Loucy (cell line): ENCODE measurements at regions not wholly inside any gene's neighbourhood (a gene's known extent, or its start where the extent isn't known, plus 50 kb on each side); places are given as distances from the start of the nearest gene placed in this dataset.

Experiments used
- H2AFZ ChIP-seq: fragments of 200-600 bp; sonication (generic); 2 replicates; pipeline ENCODE4 v1.6.0; 2016; ENCODE audit warnings: antibody characterized with exemption, mild to moderate bottlenecking, low read length, moderate library complexity
- H3F3A ChIP-seq: fragments of 200-600 bp; 2 replicates; pipeline ENCODE4 v1.6.0; 2016; ENCODE audit warnings: antibody characterized with exemption, low read depth, mild to moderate bottlenecking
- H3K27me3 ChIP-seq: fragments of 200-600 bp; sonication (generic); 2 replicates; pipeline ENCODE4 v1.6.1; 2014; ENCODE audit warnings: low read length, mild to moderate bottlenecking; ENCODE audit not compliant: insufficient read depth, poor library complexity, severe bottlenecking
- H3K36me3 ChIP-seq: fragments of 200-600 bp; sonication (generic); 2 replicates; pipeline ENCODE4 v1.6.1; 2016; ENCODE audit warnings: low read length; ENCODE audit not compliant: insufficient read depth
- H3K4me1 ChIP-seq: fragments of 200-600 bp; sonication (generic); 2 replicates; pipeline ENCODE4 v1.5.1; 2014; ENCODE audit warnings: low read length, mild to moderate bottlenecking; ENCODE audit not compliant: insufficient read depth, poor library complexity, severe bottlenecking
- H3K4me2 ChIP-seq: fragments of 200-600 bp; sonication (generic); 2 replicates; pipeline ENCODE4 v1.6.0; 2014; ENCODE audit warnings: antibody characterized with exemption, low read length, low read depth, mild to moderate bottlenecking; ENCODE audit not compliant: poor library complexity, severe bottlenecking
- H3K4me3 ChIP-seq: fragments of 200-600 bp; sonication (generic); 2 replicates; pipeline ENCODE4 v1.5.1; 2014; ENCODE audit warnings: low read length, mild to moderate bottlenecking, mixed read lengths; ENCODE audit not compliant: poor library complexity, severe bottlenecking
- H3K79me2 ChIP-seq: fragments of 200-600 bp; sonication (generic); 2 replicates; pipeline ENCODE4 v1.6.1; 2014; ENCODE audit warnings: low read length; ENCODE audit not compliant: insufficient read depth
- H3K9ac ChIP-seq: fragments of 200-600 bp; sonication (generic); 2 replicates; pipeline ENCODE4 v1.6.0; 2014; ENCODE audit warnings: mild to moderate bottlenecking, low read depth, low read length, moderate library complexity; ENCODE audit not compliant: poor library complexity, severe bottlenecking
- H3K9me2 ChIP-seq: fragments of 200-600 bp; sonication (generic); replicated peaks from 2 replicates; pipeline ENCODE4 v1.6.1; 2016; ENCODE audit warnings: low read depth, low read length, mixed read lengths
- H3K9me3 ChIP-seq: fragments of 200-600 bp; sonication (generic); 2 replicates; pipeline ENCODE4 v1.6.1; 2014; ENCODE audit warnings: mild to moderate bottlenecking, antibody characterized with exemption, low read length, low read depth; ENCODE audit not compliant: insufficient read depth
- H4K20me1 ChIP-seq: fragments of 200-600 bp; sonication (generic); 2 replicates; pipeline ENCODE4 v1.6.0; 2014; ENCODE audit warnings: antibody characterized with exemption, low read length, mild to moderate bottlenecking; ENCODE audit not compliant: insufficient read depth, poor library complexity, severe bottlenecking
- EZH2phosphoT487 ChIP-seq: fragments of 200-600 bp; IDR thresholded peaks from 2 replicates; pipeline ENCODE4 v1.6.1; 2018; ENCODE audit warnings: antibody characterized with exemption, mild to moderate bottlenecking, moderate library complexity, borderline replicate concordance
- TF ChIP-seq, protein P1 (sequence below): fragments of 200-600 bp; sonication (generic); conservative IDR thresholded peaks from 2 replicates; pipeline ENCODE4 v1.5.1; 2014; ENCODE audit warnings: mild to moderate bottlenecking, antibody characterized with exemption, low read length

- no peaks in the 10 kb centered on the region for H4K20me1 ChIP-seq
- H3F3A ChIP-seq, result no peaks in the 10 kb centered on the region
- TF ChIP-seq, protein P1, sequence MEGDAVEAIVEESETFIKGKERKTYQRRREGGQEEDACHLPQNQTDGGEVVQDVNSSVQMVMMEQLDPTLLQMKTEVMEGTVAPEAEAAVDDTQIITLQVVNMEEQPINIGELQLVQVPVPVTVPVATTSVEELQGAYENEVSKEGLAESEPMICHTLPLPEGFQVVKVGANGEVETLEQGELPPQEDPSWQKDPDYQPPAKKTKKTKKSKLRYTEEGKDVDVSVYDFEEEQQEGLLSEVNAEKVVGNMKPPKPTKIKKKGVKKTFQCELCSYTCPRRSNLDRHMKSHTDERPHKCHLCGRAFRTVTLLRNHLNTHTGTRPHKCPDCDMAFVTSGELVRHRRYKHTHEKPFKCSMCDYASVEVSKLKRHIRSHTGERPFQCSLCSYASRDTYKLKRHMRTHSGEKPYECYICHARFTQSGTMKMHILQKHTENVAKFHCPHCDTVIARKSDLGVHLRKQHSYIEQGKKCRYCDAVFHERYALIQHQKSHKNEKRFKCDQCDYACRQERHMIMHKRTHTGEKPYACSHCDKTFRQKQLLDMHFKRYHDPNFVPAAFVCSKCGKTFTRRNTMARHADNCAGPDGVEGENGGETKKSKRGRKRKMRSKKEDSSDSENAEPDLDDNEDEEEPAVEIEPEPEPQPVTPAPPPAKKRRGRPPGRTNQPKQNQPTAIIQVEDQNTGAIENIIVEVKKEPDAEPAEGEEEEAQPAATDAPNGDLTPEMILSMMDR, result no peak
- TF ChIP-seq EZH2phosphoT487, result no peak
- no peak overlapping the region for H2AFZ ChIP-seq
- H3K4me1 ChIP-seq, result no peaks in the 10 kb centered on the region
- no peaks in the 10 kb centered on the region for H3K79me2 ChIP-seq
- H3K27me3 ChIP-seq, result no peaks in the 10 kb centered on the region
- H3K36me3 ChIP-seq, result no peaks in the 10 kb centered on the region
- H3K4me2 ChIP-seq, result no peak overlapping the region
- no peaks in the 10 kb centered on the region for H3K9me2 ChIP-seq
- no peak overlapping the region for H3K4me3 ChIP-seq
- no peak overlapping the region for H3K9ac ChIP-seq
- H3K9me3 ChIP-seq, result no peaks in the 10 kb centered on the region
Measured at GRCh38 chr6:139863964-139864363, 489.5 kb upstream of the CITED2 start.

DNA sequence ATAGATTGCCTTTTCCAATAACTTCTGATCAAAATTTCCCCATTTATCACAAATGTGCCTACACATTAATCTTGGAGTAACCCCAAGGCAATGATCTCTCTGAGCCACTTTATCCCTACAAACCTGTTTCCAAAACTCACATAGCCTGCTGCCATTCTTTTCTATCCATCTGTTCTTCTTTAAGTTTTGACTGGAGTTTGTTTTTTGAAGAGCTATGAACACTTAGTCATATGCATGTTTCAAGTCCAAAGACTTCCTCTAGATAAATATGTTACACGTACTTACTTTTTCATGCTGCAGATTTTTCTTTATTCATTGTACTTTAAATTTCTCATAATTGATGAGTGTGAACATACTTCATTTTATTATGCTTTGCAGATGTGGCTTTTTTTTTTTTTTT lies 488.9 kb upstream of the CITED2 start:
- H3K4me3 ChIP-seq, result no peak overlapping the region
- no peaks in the 10 kb centered on the region for H3K79me2 ChIP-seq
- H3K36me3 ChIP-seq, result no peaks in the 10 kb centered on the region
- no peak for TF ChIP-seq EZH2phosphoT487
- TF ChIP-seq, protein P1, result no peak
- H3K4me1 ChIP-seq, result no peaks in the 10 kb centered on the region
- no peaks in the 10 kb centered on the region for H3F3A ChIP-seq
- no peak overlapping the region for H2AFZ ChIP-seq
- no peak overlapping the region for H3K9ac ChIP-seq
- H3K9me3 ChIP-seq, result no peaks in the 10 kb centered on the region
- H3K4me2 ChIP-seq, result no peak overlapping the region
- H3K9me2 ChIP-seq, result 0 out of 2 replicates have a peak, but pooled peaks cover under 1% of the 10 kb centered on the region
- no peaks in the 10 kb centered on the region for H4K20me1 ChIP-seq
- H3K27me3 ChIP-seq, result no peaks in the 10 kb centered on the region

- Histone ChIP-seq H3K9me3 (no peaks in the 10 kb centered on the region), H3K9me2 (0 out of 2 replicates have a peak, but pooled peaks cover 3% of the 10 kb centered on the region), H3K9ac (no peak overlapping the region), H3K79me2 (no peaks in the 10 kb centered on the region), H3F3A (no peaks in the 10 kb centered on the region), H3K27me3 (no peaks in the 10 kb centered on the region), H4K20me1 (no peaks in the 10 kb centered on the region), H3K36me3 (no peaks in the 10 kb centered on the region), H3K4me3 (no peak overlapping the region), H3K4me2 (no peak overlapping the region), H3K4me1 (no peaks in the 10 kb centered on the region), H2AFZ (no peak overlapping the region)
- TF ChIP-seq, protein P1, result no peak
- no peak for TF ChIP-seq EZH2phosphoT487
Measured at GRCh38 chr6:139862311-139862710, 487.9 kb upstream of the CITED2 start.
